Astrocyte of the cerebellum (primary cell): ENCODE measurements at regions not wholly inside any gene's neighbourhood (a gene's known extent, or its start where the extent isn't known, plus 50 kb on each side); places are given as distances from the start of the nearest gene placed in this dataset.

Experiments
- DNase-seq: peaks from one replicate; pipeline ENCODE4 v3.0.0-alpha.2; 2011; ENCODE audit warnings: low read depth
- H3K4me3 ChIP-seq: 2 replicates; pipeline ENCODE4 v1.5.1; 2011; ENCODE audit warnings: mild to moderate bottlenecking, low read depth, low read length, moderate library complexity
- CTCF ChIP-seq: IDR thresholded peaks from 2 replicates; pipeline ENCODE4 v1.5.1; 2012; ENCODE audit warnings: low read length, low read depth, moderate library complexity, mild to moderate bottlenecking; ENCODE audit errors: missing control alignments
- in situ Hi-C: cut with HindIII; loops from 2 replicates; pipeline ENCODE4 v1.10.0; 2017; ENCODE audit warnings: low sequenced_read_pairs

GRCh38 chr2:157082950-157083349, 174.6 kb upstream of the GALNT5 start:
- no peak for DNase-seq
- no peak for TF ChIP-seq CTCF
- in situ Hi-C loops: no loop called here

GRCh38 chr2:157085522-157085921, 172.0 kb upstream of the GALNT5 start:
- no peak overlapping the region for H3K4me3 ChIP-seq
- in situ Hi-C loops: no loop called here
- no peak for DNase-seq
- no peak for TF ChIP-seq CTCF

More at GRCh38 chr2:157082950-157083349, 174.6 kb upstream of the GALNT5 start:
- H3K4me3 ChIP-seq: no peak overlapping the region

GRCh38 chr2:157087373-157088002, 170.0 kb upstream of the GALNT5 start:
- no peak for TF ChIP-seq CTCF
- DNase-seq: no peak
- H3K4me3 ChIP-seq: no peak overlapping the region
- in situ Hi-C loops: no loop called here

GRCh38 chr2:157093666-157094065, 163.8 kb upstream of the GALNT5 start:
- no peak overlapping the region for H3K4me3 ChIP-seq
- TF ChIP-seq CTCF: no peak
- in situ Hi-C loops: no loop called here
- DNase-seq: no peak

GRCh38 chr2:157105372-157105771, 152.1 kb upstream of the GALNT5 start:
- in situ Hi-C loops: no loop called here
- no peak for DNase-seq
- TF ChIP-seq CTCF: no peak
- H3K4me3 ChIP-seq: no peak overlapping the region

GRCh38 chr2:157106950-157107349, 150.6 kb upstream of the GALNT5 start:
- H3K4me3 ChIP-seq: no peak overlapping the region
- in situ Hi-C loops: no loop called here
- no peak for TF ChIP-seq CTCF
- no peak for DNase-seq
